ENCODE measurements at regions not wholly inside any gene's neighbourhood (a gene's known extent, or its start where the extent isn't known, plus 50 kb on each side); places are given as distances from the start of the nearest gene placed in this dataset.

- TF ChIP-seq CTCF (IDR thresholded peaks at IDR 0.05) = no peak
- no peak overlapping the region for H3K4me3 ChIP-seq (ENCODE audit: low read length)
- H3K36me3 ChIP-seq (ENCODE audit: insufficient read depth, low read length) = no peaks in the 10 kb centered on the region
- DNase-seq (no peak), ATAC-seq (ENCODE audit: poor library complexity) (no peak)
- Mint-ChIP-seq H3K36me3 (ENCODE audit: low read depth) (no peaks in the 10 kb centered on the region), H3K27me3 (peaks cover 3% of the 10 kb centered on the region), H3K9me3 (peaks cover 15% of the 10 kb centered on the region), H3K4me1 (ENCODE audit: low read depth) (no peaks in the 10 kb centered on the region), H3K27ac (no peak overlapping the region), H3K4me3 (no peak overlapping the region)
- H3K27me3 ChIP-seq (ENCODE audit: control insufficient read depth in 1 of 2, insufficient read depth in 2 of 2, low read length in 2 of 2) = no peaks in the 10 kb centered on the region
- POLR2A ChIA-PET = no interaction called here
- peaks cover 6 to 18% of the 10 kb centered on the region in 2 experiments for H3K9me3 ChIP-seq (ENCODE audit: control insufficient read depth in 1 of 2, insufficient read depth in 1 of 2, low read length in 2 of 2)
- CTCF ChIA-PET = no interaction called here
- H3K4me1 ChIP-seq (ENCODE audit: insufficient read depth, low read length) = no peaks in the 10 kb centered on the region
- intact Hi-C loops (cut with DNase I, micrococcal nuclease) = no loop called here
- H3K27ac ChIP-seq (ENCODE audit: low read depth in 1 of 2, low read length in 2 of 2) = no peak overlapping the region
These were observed 52.1 kb upstream of the SHOX start for GRCh38 chrX:578531-578930.

- CTCF ChIA-PET = no interaction called here
- Histone ChIP-seq H3K27me3 (ENCODE audit: control insufficient read depth in 1 of 2, insufficient read depth in 2 of 2, low read length in 2 of 2) (no peaks in the 10 kb centered on the region), H3K27ac (ENCODE audit: low read depth in 1 of 2, low read length in 2 of 2) (no peak overlapping the region), H3K36me3 (ENCODE audit: insufficient read depth, low read length) (no peaks in the 10 kb centered on the region), H3K4me1 (ENCODE audit: insufficient read depth, low read length) (no peaks in the 10 kb centered on the region), H3K4me3 (ENCODE audit: low read length) (no peak overlapping the region), H3K9me3 (ENCODE audit: control insufficient read depth in 1 of 2, insufficient read depth in 1 of 2, low read length in 2 of 2) (peaks cover 6 to 11% of the 10 kb centered on the region in 2 experiments)
- H3K27me3 Mint-ChIP-seq = peaks cover 3% of the 10 kb centered on the region
- no peaks in the 10 kb centered on the region for H3K4me1 Mint-ChIP-seq (ENCODE audit: low read depth)
- H3K9me3 Mint-ChIP-seq = peaks cover 15% of the 10 kb centered on the region
- H3K36me3 Mint-ChIP-seq (ENCODE audit: low read depth) = no peaks in the 10 kb centered on the region
- H3K27ac Mint-ChIP-seq = no peak overlapping the region
- TF ChIP-seq CTCF (IDR thresholded peaks at IDR 0.05) = no peak
- DNase-seq (no peak), ATAC-seq (ENCODE audit: poor library complexity) (no peak)
- intact Hi-C loops (cut with DNase I, micrococcal nuclease) = no loop called here
- no peak overlapping the region for H3K4me3 Mint-ChIP-seq
- POLR2A ChIA-PET = no interaction called here
These were observed 50.6 kb upstream of the SHOX start for GRCh38 chrX:580030-580429.

Data from CD4-positive, alpha-beta T cell (primary cell).